ENCODE measurements at regions not wholly inside any gene's neighbourhood (a gene's known extent, or its start where the extent isn't known, plus 50 kb on each side); places are given as distances from the start of the nearest gene placed in this dataset.

GRCh38 chr3:67979342-67979741 is 324.9 kb upstream of the SUCLG2 start:
- no peaks in the 10 kb centered on the region for H3K4me1 ChIP-seq
- no peaks in the 10 kb centered on the region for H3K27me3 ChIP-seq
- DNase-seq (ENCODE audit: low spot score), result no peak
- no peaks in the 10 kb centered on the region for H3K9me3 ChIP-seq
- no peak overlapping the region for H3K4me3 ChIP-seq
- no peak overlapping the region for H3K27ac ChIP-seq
- no peak for TF ChIP-seq CTCF (IDR thresholded peaks at IDR 0.05)
- no peaks in the 10 kb centered on the region for H3K36me3 ChIP-seq

GRCh38 chr3:67977762-67978161 is 323.4 kb upstream of the SUCLG2 start:
- H3K36me3 ChIP-seq, result no peaks in the 10 kb centered on the region
- DNase-seq (ENCODE audit: low spot score), result no peak
- H3K27me3 ChIP-seq, result no peaks in the 10 kb centered on the region
- H3K4me3 ChIP-seq, result no peak overlapping the region
- no peak for TF ChIP-seq CTCF (IDR thresholded peaks at IDR 0.05)
- H3K9me3 ChIP-seq, result no peaks in the 10 kb centered on the region
- H3K4me1 ChIP-seq, result no peaks in the 10 kb centered on the region
- no peak overlapping the region for H3K27ac ChIP-seq

- no peaks in the 10 kb centered on the region for H3K4me1 ChIP-seq
- H3K27me3 ChIP-seq, result no peaks in the 10 kb centered on the region
- no peak overlapping the region for H3K27ac ChIP-seq
- no peaks in the 10 kb centered on the region for H3K9me3 ChIP-seq
- DNase-seq (ENCODE audit: low spot score), result no peak
- no peaks in the 10 kb centered on the region for H3K36me3 ChIP-seq
- H3K4me3 ChIP-seq, result no peak overlapping the region
- no peak for TF ChIP-seq CTCF (IDR thresholded peaks at IDR 0.05)
These were observed 322.3 kb upstream of the SUCLG2 start for GRCh38 chr3:67976663-67977062.

GRCh38 chr3:67964596-67964995 is 310.2 kb upstream of the SUCLG2 start:
- Histone ChIP-seq H3K9me3 (peaks cover 0 to 7% of the 10 kb centered on the region in 2 donors), H3K4me3 (no peak overlapping the region), H3K27me3 (no peaks in the 10 kb centered on the region), H3K36me3 (no peaks in the 10 kb centered on the region), H3K4me1 (no peaks in the 10 kb centered on the region), H3K27ac (no peak overlapping the region)
- no peak for TF ChIP-seq CTCF (IDR thresholded peaks at IDR 0.05)
- no peak for DNase-seq (ENCODE audit: low spot score)

GRCh38 chr3:67957268-67957667 is 302.9 kb upstream of the SUCLG2 start:
- Histone ChIP-seq H3K4me1 (no peaks in the 10 kb centered on the region), H3K27me3 (no peaks in the 10 kb centered on the region), H3K27ac (no peak overlapping the region), H3K4me3 (no peak overlapping the region), H3K9me3 (peaks cover 0 to 7% of the 10 kb centered on the region in 2 donors), H3K36me3 (no peaks in the 10 kb centered on the region)
- TF ChIP-seq CTCF (IDR thresholded peaks at IDR 0.05), result no peak
- DNase-seq (ENCODE audit: low spot score), result no peak

GRCh38 chr3:67947808-67948508 is 293.5 kb upstream of the SUCLG2 start:
- TF ChIP-seq CTCF (IDR thresholded peaks at IDR 0.05), result no peak
- Histone ChIP-seq H3K36me3 (no peaks in the 10 kb centered on the region), H3K27me3 (no peaks in the 10 kb centered on the region), H3K4me3 (no peak overlapping the region), H3K27ac (no peak overlapping the region), H3K4me1 (no peaks in the 10 kb centered on the region), H3K9me3 (no peaks in the 10 kb centered on the region)
- DNase-seq (ENCODE audit: low spot score), result no peak

All from right atrium auricular region (tissue), 2 donors.